LNCaP clone FGC (cell line): ENCODE measurements at regions not wholly inside any gene's neighbourhood (a gene's known extent, or its start where the extent isn't known, plus 50 kb on each side); places are given as distances from the start of the nearest gene placed in this dataset.

ENCODE experiments used
- DNase-seq: peaks from one replicate; pipeline ENCODE4 v3.0.0-alpha.2; 2011; ENCODE audit warnings: low read depth
- H3K4me3 ChIP-seq: 2 replicates; pipeline ENCODE4 v1.5.1; 2011; ENCODE audit warnings: mild to moderate bottlenecking, low read depth, low read length, control low read depth
- TF ChIP-seq, protein P1 (sequence below): IDR thresholded peaks from 2 replicates; pipeline ENCODE4 v1.5.1; 2012; ENCODE audit warnings: mild to moderate bottlenecking; ENCODE audit not compliant: control insufficient read depth, insufficient read depth; ENCODE audit errors: extremely low read depth

DNA sequence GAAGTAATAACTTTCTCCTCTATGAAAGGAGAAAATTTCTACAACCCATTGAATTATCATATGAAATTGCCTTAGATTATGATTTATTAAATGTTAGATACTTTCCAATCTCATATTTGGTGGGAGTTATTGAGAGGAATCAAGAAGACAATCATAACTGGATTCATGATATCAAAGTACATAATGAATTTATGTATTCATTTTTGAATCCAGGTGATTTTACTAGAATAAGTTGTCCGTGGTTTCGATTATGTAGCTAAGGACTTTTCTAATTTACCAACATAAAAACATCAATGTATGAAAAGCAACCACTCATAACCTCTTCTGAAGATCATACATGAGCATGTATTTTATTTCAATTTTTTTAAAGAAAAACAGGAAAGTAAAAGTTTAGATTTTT lies 1225.0 kb upstream of the MIR17HG start:
- H3K4me3 ChIP-seq, result no peak overlapping the region
- TF ChIP-seq, protein P1, sequence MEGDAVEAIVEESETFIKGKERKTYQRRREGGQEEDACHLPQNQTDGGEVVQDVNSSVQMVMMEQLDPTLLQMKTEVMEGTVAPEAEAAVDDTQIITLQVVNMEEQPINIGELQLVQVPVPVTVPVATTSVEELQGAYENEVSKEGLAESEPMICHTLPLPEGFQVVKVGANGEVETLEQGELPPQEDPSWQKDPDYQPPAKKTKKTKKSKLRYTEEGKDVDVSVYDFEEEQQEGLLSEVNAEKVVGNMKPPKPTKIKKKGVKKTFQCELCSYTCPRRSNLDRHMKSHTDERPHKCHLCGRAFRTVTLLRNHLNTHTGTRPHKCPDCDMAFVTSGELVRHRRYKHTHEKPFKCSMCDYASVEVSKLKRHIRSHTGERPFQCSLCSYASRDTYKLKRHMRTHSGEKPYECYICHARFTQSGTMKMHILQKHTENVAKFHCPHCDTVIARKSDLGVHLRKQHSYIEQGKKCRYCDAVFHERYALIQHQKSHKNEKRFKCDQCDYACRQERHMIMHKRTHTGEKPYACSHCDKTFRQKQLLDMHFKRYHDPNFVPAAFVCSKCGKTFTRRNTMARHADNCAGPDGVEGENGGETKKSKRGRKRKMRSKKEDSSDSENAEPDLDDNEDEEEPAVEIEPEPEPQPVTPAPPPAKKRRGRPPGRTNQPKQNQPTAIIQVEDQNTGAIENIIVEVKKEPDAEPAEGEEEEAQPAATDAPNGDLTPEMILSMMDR, result no peak
- DNase-seq, result no peak

DNA sequence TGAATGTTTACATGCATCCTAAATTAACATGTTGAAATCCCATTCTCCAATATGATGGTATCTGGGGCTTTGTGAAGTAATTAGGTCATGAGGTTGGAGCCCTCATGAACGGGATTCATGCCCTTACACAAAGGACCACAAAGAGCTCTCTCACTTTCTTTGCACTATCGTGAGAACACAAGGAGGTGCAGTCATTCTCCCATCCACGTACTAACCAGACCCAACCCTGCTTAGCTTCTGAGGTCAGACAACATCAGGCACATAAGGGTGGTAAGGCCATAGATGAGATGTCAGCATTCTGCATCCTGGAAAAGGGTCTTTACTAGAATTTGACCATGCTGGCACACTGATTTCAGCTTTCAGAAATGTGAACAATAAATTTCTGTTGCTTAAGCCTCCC lies 1211.9 kb upstream of the MIR17HG start:
- TF ChIP-seq, protein P1, result no peak
- H3K4me3 ChIP-seq, result no peak overlapping the region
- no peak for DNase-seq

DNA sequence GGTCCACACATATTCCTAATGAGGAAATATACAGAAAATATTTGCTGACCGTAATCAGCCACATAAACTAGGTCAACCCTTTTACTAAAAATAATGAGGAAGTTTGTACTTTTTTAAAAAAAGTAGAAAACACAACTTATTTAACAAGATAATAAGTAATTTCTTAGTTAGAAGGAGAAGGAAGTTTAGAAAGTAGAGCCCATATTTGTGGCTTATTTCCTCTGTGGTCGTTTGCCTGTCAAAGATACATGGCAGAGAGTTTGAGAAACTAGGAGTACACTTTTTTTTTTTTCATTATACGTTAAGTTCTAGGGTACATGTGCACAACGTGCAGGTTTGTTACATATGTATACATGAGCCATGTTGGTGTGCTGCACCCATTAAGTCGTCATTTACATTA lies 1205.2 kb upstream of the MIR17HG start:
- DNase-seq, result no peak
- TF ChIP-seq, protein P1, result no peak
- H3K4me3 ChIP-seq, result no peak overlapping the region

DNA sequence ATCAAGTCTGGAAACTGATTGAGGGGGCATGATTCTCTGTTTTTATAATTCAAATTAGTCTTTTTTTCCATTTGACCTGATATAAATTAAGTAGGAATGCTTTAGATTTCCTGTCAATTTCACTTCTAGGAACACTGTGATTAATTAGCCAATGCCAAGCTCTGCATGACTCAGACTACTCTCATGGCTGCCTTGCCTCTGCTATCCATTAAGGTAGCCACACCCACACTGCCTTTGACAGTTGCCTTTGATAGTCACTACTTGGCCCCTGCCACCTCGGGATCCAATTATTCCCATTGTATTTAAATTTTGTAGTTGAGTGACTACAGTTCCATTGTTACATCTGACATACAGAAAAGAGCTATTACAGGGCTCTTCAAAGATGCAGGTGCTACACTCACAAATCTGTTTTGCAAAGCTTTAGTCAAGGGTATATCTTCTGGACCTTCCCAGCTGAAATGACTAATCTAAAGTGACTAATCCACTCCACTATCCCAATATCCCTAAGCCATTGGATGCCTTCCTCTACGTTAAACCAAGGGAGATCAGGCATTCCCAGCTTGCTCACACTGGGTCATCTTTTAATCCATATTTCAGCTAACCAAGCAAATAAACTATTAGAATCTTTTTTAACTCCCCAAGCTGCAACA lies 1193.1 kb upstream of the MIR17HG start:
- DNase-seq, result no peak
- no peak overlapping the region for H3K4me3 ChIP-seq
- TF ChIP-seq, protein P1, result no peak

DNA sequence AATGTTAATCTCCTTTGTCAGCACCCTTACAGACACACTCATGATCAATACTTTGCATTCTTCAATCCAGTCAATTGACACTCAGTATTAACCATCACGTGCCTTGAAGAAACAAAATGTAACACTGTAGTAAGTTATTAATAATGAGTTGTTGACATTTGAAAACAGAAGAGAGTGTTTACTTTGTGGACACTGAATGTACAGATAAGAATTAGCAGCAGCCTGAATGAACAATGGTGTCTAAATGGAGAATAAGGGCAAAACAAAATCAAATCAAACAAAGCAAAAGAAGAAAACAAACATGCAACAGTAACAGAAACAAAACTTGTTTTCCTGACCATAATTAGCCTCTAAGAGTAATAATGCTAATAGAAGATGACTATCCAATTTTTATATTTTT lies 1191.1 kb upstream of the MIR17HG start:
- TF ChIP-seq, protein P1, result no peak
- peak; percentile 30 for DNase-seq
- no peak overlapping the region for H3K4me3 ChIP-seq

DNA sequence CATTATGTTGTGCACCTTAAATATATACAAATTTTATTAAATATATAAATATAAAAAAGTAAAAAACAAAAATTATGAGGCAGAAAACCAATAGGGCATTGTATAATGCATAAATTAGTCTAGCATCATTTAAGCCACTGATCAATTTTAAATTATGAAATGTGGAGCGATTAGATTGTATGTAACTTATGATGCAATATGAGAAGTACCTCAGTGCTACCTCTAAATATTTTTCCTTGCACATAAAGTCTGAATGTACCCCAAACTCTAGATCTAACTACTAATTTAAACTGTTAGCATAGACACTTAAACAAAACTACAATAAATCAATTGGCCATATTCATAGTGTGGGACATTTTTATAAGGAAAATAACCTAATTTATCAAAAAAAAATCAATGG lies 1178.5 kb upstream of the MIR17HG start:
- DNase-seq, result no peak
- TF ChIP-seq, protein P1, result no peak
- no peak overlapping the region for H3K4me3 ChIP-seq

DNA sequence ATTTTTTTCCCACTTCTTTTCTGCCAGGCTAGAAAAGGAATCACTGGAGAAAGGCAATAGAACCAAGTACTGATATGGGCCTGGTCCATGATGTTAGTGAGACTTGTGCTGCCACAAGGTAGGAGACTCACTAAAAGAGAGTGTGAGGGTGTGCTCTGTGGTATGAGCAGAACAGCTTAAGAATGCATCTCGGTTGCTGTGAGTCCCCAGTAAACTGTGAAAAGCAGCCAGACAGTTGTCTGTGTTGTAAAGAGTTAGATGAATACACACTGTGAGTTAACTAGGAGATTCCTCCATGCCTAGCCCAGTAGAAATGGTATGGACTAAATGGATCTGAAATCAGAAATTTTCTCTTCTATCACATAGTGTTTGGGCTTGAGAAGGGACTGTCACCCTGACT lies 1177.3 kb upstream of the MIR17HG start:
- no peak overlapping the region for H3K4me3 ChIP-seq
- no peak for DNase-seq
- TF ChIP-seq, protein P1, result no peak
